Upper lobe of left lung (tissue), 4 donors: ENCODE measurements at regions not wholly inside any gene's neighbourhood (a gene's known extent, or its start where the extent isn't known, plus 50 kb on each side); places are given as distances from the start of the nearest gene placed in this dataset.

Experiments used
- CTCF ChIP-seq, 6 experiments: fragments of 450-650 bp in 4 of 6; fragments of 200-600 bp in 2 of 6; sonication (generic) in 2 of 6; IDR thresholded peaks; one replicate each; pipeline ENCODE4 v1.5.1; 2016 to 2019; ENCODE audit warnings: antibody characterized with exemption in 6 of 6
- EP300 ChIP-seq, 4 donors: sonication (generic); formaldehyde crosslinking; IDR thresholded peaks; one replicate each; pipeline ENCODE4 v1.5.1; 2017; ENCODE audit warnings: antibody characterized with exemption in 4 of 4, control low read depth in 2 of 4
- POLR2A ChIP-seq, 4 donors: fragments of 450-650 bp; IDR thresholded peaks; one replicate each; pipeline ENCODE4 v1.5.1; 2016 to 2017; ENCODE audit warnings: antibody characterized with exemption in 4 of 4, mild to moderate bottlenecking in 2 of 4

GRCh38 chr15:72933976-72934375 lies 118.3 kb upstream of the NEO1 start:
- TF ChIP-seq CTCF (IDR thresholded peaks at IDR 0.05): no peak
- no peak for TF ChIP-seq EP300 (IDR thresholded peaks at IDR 0.05)
- no peak for TF ChIP-seq POLR2A (IDR thresholded peaks at IDR 0.05)
